ENCODE measurements at regions not wholly inside any gene's neighbourhood (a gene's known extent, or its start where the extent isn't known, plus 50 kb on each side); places are given as distances from the start of the nearest gene placed in this dataset.

DNA sequence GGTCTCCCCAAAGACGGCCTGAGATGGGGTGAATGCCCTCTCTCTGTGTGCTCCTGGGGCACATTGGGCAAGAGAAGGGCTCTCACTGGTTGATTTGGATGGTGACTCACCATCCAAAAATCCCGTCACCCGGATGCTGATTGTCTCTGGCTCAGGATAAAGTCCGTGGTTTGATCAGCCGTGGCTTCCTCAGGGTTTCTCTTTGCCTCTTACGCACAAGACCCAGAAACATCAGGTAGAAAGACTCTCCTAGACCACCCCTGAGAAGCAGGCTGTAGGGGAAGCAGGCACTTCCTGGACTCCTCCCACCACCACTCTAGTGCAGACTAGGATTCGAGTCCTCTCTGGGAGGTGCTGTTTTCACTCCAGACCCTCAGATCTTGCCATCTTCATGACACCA is 176.1 kb upstream of the NCAM1 start:
- TF ChIP-seq, protein P1, sequence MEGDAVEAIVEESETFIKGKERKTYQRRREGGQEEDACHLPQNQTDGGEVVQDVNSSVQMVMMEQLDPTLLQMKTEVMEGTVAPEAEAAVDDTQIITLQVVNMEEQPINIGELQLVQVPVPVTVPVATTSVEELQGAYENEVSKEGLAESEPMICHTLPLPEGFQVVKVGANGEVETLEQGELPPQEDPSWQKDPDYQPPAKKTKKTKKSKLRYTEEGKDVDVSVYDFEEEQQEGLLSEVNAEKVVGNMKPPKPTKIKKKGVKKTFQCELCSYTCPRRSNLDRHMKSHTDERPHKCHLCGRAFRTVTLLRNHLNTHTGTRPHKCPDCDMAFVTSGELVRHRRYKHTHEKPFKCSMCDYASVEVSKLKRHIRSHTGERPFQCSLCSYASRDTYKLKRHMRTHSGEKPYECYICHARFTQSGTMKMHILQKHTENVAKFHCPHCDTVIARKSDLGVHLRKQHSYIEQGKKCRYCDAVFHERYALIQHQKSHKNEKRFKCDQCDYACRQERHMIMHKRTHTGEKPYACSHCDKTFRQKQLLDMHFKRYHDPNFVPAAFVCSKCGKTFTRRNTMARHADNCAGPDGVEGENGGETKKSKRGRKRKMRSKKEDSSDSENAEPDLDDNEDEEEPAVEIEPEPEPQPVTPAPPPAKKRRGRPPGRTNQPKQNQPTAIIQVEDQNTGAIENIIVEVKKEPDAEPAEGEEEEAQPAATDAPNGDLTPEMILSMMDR (IDR thresholded peaks at IDR 0.05; ENCODE audit: low read depth, low read length): no peak
- TF ChIP-seq EZH2phosphoT487 (IDR thresholded peaks at IDR 0.05; ENCODE audit: low read depth): no peak

All from OCI-LY3 (cell line).